Neural cell (in vitro differentiated cells): ENCODE measurements at regions not wholly inside any gene's neighbourhood (a gene's known extent, or its start where the extent isn't known, plus 50 kb on each side); places are given as distances from the start of the nearest gene placed in this dataset.

Experiments
- H2AFZ ChIP-seq: fragments of 200-600, 300-800 bp; sonication (generic), shearing (Covaris generic); 2 replicates; pipeline ENCODE4 v1.6.0; 2014; ENCODE audit warnings: low read depth, mild to moderate bottlenecking, antibody characterized with exemption, low read length, moderate library complexity
- H3F3A ChIP-seq: fragments of 200-600 bp; shearing (Covaris generic); 2 replicates; pipeline ENCODE4 v1.6.1; 2016; ENCODE audit warnings: mild to moderate bottlenecking, moderate library complexity, mixed read lengths, antibody characterized with exemption, low read length; ENCODE audit not compliant: insufficient read depth, poor library complexity, severe bottlenecking
- H3K27ac ChIP-seq: fragments of 200-600, 300-800 bp; sonication (generic), shearing (Covaris generic); 2 replicates; pipeline ENCODE4 v1.5.1; 2014; ENCODE audit warnings: mild to moderate bottlenecking, low read length, moderate library complexity
- H3K27me3 ChIP-seq: fragments of 300-800, 200-600 bp; sonication (generic), shearing (Covaris generic); 2 replicates; pipeline ENCODE4 v1.6.0; 2014; ENCODE audit warnings: mild to moderate bottlenecking, low read depth, low read length, moderate library complexity; ENCODE audit not compliant: insufficient read depth
- H3K36me3 ChIP-seq: fragments of 300-800, 200-600 bp; sonication (generic), shearing (Covaris generic); 2 replicates; pipeline ENCODE4 v1.5.1; 2014; ENCODE audit warnings: mild to moderate bottlenecking, antibody characterized with exemption, low read length, moderate library complexity; ENCODE audit not compliant: insufficient read depth
- H3K4me2 ChIP-seq: fragments of 300-800, 200-600 bp; sonication (generic), shearing (Covaris generic); 2 replicates; pipeline ENCODE4 v1.6.0; 2014; ENCODE audit warnings: mild to moderate bottlenecking, low read length
- H3K4me3 ChIP-seq: fragments of 300-800, 200-600 bp; sonication (generic), shearing (Covaris generic); 2 replicates; pipeline ENCODE4 v1.5.1; 2014; ENCODE audit warnings: mild to moderate bottlenecking, low read length, moderate library complexity
- H3K79me2 ChIP-seq: fragments of 200-600 bp; shearing (Covaris generic); replicated peaks from 2 replicates; pipeline ENCODE4 v1.6.0; 2014; ENCODE audit warnings: mild to moderate bottlenecking, low read length, moderate library complexity; ENCODE audit not compliant: insufficient read depth
- H3K9ac ChIP-seq: fragments of 300-800, 200-600 bp; sonication (generic), shearing (Covaris generic); 2 replicates; pipeline ENCODE4 v1.6.1; 2016; ENCODE audit warnings: mild to moderate bottlenecking, low read length, mixed read lengths
- H3K9me2 ChIP-seq: fragments of 200-600 bp; shearing (Covaris generic); 2 replicates; pipeline ENCODE4 v1.6.1; 2016; ENCODE audit warnings: mild to moderate bottlenecking, low read length, mixed read lengths; ENCODE audit not compliant: insufficient read depth
- H3K9me3 ChIP-seq: fragments of 200-600, 300-800 bp; sonication (generic), shearing (Covaris generic); 2 replicates; pipeline ENCODE4 v1.6.1; 2016; ENCODE audit warnings: mild to moderate bottlenecking, mixed run types, low read length, moderate library complexity, mixed read lengths
- H4K20me1 ChIP-seq: fragments of 200-600 bp; shearing (Covaris generic); 2 replicates; pipeline ENCODE4 v1.6.1; 2016; ENCODE audit warnings: mild to moderate bottlenecking, mixed run types; ENCODE audit not compliant: insufficient read depth
- EP300 ChIP-seq: fragments of 450-650 bp; conservative IDR thresholded peaks from 2 replicates; pipeline ENCODE4 v1.6.1; 2014; ENCODE audit warnings: antibody characterized with exemption, mild to moderate bottlenecking, moderate library complexity; ENCODE audit not compliant: poor library complexity, severe bottlenecking
- EZH2 ChIP-seq: fragments of 200-600, 300-800 bp; shearing (Covaris generic), sonication (generic); IDR thresholded peaks from 2 replicates; pipeline ENCODE4 v1.6.1; 2014; ENCODE audit warnings: antibody characterized with exemption, low read length, borderline replicate concordance, mild to moderate bottlenecking; ENCODE audit not compliant: insufficient read depth, poor library complexity, severe bottlenecking
- MXI1 ChIP-seq: fragments of 450-650 bp; conservative IDR thresholded peaks from 2 replicates; pipeline ENCODE4 v1.6.1; 2014; ENCODE audit warnings: antibody characterized with exemption, mild to moderate bottlenecking; ENCODE audit not compliant: poor library complexity, severe bottlenecking
- POLR2AphosphoS5 ChIP-seq: IDR thresholded peaks from 2 replicates; pipeline ENCODE4 v1.6.1; 2012
- RAD21 ChIP-seq: fragments of 450-650 bp; conservative IDR thresholded peaks from 2 replicates; pipeline ENCODE4 v1.6.1; 2014; ENCODE audit warnings: antibody characterized with exemption, mild to moderate bottlenecking, moderate library complexity
- SMC3 ChIP-seq: fragments of 450-650 bp; conservative IDR thresholded peaks from 2 replicates; pipeline ENCODE4 v1.6.1; 2014; ENCODE audit warnings: antibody characterized with exemption, mild to moderate bottlenecking, moderate library complexity; ENCODE audit not compliant: poor library complexity
- TAF1 ChIP-seq: IDR thresholded peaks from 2 replicates; pipeline ENCODE4 v1.6.1; 2012; ENCODE audit warnings: low read depth
- TF ChIP-seq, protein P1 (sequence below): fragments of 450-650 bp; IDR thresholded peaks from 2 replicates; pipeline ENCODE4 v1.5.1; 2014; ENCODE audit warnings: antibody characterized with exemption, mild to moderate bottlenecking, moderate library complexity; ENCODE audit not compliant: poor library complexity, severe bottlenecking
- TF ChIP-seq, protein P2 (sequence below): IDR thresholded peaks from 2 replicates; pipeline ENCODE4 v1.6.1; 2012; ENCODE audit warnings: borderline replicate concordance

DNA sequence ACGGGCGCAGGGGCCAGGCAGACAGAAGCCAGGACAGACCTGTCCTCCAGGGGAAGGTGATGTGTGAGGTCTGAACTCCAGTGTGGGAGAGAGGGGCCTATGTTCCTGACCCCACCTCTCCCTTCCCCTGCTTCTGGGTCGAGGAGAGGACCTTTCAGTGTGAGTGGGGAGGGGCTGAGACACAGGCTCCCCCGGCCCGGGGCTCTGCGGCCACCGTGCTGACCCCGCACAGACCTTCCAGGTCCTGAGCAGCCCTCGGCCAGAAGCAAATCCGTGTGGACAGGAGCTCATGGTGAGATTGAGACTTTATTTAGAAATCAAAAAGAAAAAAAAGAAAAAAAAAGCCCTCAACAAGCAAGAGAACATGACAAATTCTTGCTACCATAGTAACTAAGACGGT is 680.5 kb downstream of the BRD1 start:
- Histone ChIP-seq H3K27ac (no peak overlapping the region), H3F3A (no peaks in the 10 kb centered on the region), H3K36me3 (no peaks in the 10 kb centered on the region), H3K4me2 (no peak overlapping the region), H2AFZ (no peak overlapping the region), H4K20me1 (no peaks in the 10 kb centered on the region), H3K9ac (no peak overlapping the region), H3K4me3 (no peak overlapping the region), H3K9me3 (no peaks in the 10 kb centered on the region), H3K79me2 (no peaks in the 10 kb centered on the region), H3K27me3 (no peaks in the 10 kb centered on the region), H3K9me2 (no peaks in the 10 kb centered on the region)
- TF ChIP-seq TAF1, result no peak

DNA sequence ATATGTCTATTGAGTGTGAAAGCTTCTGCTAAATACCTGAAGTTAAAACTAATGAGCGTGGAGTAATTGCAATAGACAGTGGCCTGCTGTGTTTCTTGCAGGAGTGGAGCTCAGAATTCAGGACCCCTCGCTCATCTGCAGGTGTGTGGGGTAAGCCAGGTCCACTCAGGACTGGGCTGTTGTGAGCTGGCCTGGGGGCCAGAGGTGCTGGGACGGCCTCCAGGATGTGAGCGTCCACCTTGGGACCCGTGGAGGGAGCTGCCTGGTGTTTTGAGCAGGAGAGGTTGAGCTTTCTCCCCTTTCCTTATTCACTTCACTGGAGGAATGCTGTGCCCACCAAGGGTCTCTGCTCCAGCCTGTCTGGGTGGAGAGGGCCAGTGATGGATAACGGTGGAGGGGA is 681.2 kb downstream of the BRD1 start:
- H3K79me2 ChIP-seq, result no peaks in the 10 kb centered on the region
- no peak overlapping the region for H3K27ac ChIP-seq
- no peaks in the 10 kb centered on the region for H3K27me3 ChIP-seq
- no peak overlapping the region for H2AFZ ChIP-seq
- H3K9me2 ChIP-seq, result no peaks in the 10 kb centered on the region
- H3K4me2 ChIP-seq, result no peak overlapping the region
- H3K9me3 ChIP-seq, result no peaks in the 10 kb centered on the region
- no peaks in the 10 kb centered on the region for H3K36me3 ChIP-seq
- H3F3A ChIP-seq, result no peaks in the 10 kb centered on the region
- no peak overlapping the region for H3K9ac ChIP-seq
- no peak for TF ChIP-seq POLR2AphosphoS5
- no peak for TF ChIP-seq EZH2
- TF ChIP-seq SMC3, result no peak
- TF ChIP-seq, protein P1, sequence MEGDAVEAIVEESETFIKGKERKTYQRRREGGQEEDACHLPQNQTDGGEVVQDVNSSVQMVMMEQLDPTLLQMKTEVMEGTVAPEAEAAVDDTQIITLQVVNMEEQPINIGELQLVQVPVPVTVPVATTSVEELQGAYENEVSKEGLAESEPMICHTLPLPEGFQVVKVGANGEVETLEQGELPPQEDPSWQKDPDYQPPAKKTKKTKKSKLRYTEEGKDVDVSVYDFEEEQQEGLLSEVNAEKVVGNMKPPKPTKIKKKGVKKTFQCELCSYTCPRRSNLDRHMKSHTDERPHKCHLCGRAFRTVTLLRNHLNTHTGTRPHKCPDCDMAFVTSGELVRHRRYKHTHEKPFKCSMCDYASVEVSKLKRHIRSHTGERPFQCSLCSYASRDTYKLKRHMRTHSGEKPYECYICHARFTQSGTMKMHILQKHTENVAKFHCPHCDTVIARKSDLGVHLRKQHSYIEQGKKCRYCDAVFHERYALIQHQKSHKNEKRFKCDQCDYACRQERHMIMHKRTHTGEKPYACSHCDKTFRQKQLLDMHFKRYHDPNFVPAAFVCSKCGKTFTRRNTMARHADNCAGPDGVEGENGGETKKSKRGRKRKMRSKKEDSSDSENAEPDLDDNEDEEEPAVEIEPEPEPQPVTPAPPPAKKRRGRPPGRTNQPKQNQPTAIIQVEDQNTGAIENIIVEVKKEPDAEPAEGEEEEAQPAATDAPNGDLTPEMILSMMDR, result no peak
- TF ChIP-seq MXI1, result no peak
- TF ChIP-seq TAF1, result no peak
- no peak for TF ChIP-seq RAD21
- TF ChIP-seq, protein P2, sequence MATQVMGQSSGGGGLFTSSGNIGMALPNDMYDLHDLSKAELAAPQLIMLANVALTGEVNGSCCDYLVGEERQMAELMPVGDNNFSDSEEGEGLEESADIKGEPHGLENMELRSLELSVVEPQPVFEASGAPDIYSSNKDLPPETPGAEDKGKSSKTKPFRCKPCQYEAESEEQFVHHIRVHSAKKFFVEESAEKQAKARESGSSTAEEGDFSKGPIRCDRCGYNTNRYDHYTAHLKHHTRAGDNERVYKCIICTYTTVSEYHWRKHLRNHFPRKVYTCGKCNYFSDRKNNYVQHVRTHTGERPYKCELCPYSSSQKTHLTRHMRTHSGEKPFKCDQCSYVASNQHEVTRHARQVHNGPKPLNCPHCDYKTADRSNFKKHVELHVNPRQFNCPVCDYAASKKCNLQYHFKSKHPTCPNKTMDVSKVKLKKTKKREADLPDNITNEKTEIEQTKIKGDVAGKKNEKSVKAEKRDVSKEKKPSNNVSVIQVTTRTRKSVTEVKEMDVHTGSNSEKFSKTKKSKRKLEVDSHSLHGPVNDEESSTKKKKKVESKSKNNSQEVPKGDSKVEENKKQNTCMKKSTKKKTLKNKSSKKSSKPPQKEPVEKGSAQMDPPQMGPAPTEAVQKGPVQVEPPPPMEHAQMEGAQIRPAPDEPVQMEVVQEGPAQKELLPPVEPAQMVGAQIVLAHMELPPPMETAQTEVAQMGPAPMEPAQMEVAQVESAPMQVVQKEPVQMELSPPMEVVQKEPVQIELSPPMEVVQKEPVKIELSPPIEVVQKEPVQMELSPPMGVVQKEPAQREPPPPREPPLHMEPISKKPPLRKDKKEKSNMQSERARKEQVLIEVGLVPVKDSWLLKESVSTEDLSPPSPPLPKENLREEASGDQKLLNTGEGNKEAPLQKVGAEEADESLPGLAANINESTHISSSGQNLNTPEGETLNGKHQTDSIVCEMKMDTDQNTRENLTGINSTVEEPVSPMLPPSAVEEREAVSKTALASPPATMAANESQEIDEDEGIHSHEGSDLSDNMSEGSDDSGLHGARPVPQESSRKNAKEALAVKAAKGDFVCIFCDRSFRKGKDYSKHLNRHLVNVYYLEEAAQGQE, result no peak
- no peak for TF ChIP-seq EP300
- no peak overlapping the region for H3K4me3 ChIP-seq
- no peaks in the 10 kb centered on the region for H4K20me1 ChIP-seq

DNA sequence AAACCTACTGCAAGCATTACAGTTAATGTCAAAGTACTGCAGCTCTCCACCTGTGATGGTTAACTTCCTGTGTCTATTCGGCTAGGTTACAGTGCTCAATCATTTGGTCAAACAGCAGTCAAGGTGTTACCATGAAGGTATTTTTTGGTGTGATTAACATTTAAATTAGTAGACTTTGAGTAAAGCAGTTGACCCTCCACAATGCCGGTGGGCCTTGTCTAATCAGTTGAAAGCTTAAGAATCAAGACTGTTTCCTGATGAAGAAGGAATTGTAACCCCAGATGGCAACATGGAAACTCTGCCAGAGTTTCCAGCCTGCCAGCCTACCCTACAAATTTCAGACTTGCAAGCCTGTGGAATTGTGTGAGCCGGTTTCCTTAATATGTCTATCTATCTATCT is 683.9 kb downstream of the BRD1 start:
- TF ChIP-seq MXI1 (no peak), TAF1 (no peak), EZH2 (no peak)
- H3K4me3 ChIP-seq, result no peak overlapping the region
- no peaks in the 10 kb centered on the region for H3K79me2 ChIP-seq
- H3K9ac ChIP-seq, result no peak overlapping the region
- H3K36me3 ChIP-seq, result no peaks in the 10 kb centered on the region
- H2AFZ ChIP-seq, result no peak overlapping the region
- H4K20me1 ChIP-seq, result no peaks in the 10 kb centered on the region
- H3K4me2 ChIP-seq, result no peak overlapping the region
- H3K9me3 ChIP-seq, result no peaks in the 10 kb centered on the region
- H3K9me2 ChIP-seq, result no peaks in the 10 kb centered on the region
- H3F3A ChIP-seq, result no peaks in the 10 kb centered on the region
- H3K27ac ChIP-seq, result no peak overlapping the region
- no peaks in the 10 kb centered on the region for H3K27me3 ChIP-seq
